ENCODE measurements at regions not wholly inside any gene's neighbourhood (a gene's known extent, or its start where the extent isn't known, plus 50 kb on each side); places are given as distances from the start of the nearest gene placed in this dataset.
A peak's percentile ranks its signal among the peaks of the same experiment; 100 is the strongest.
"Not testable (repeated sequence)": the region's sequence is repeated elsewhere in the genome, so short reads cannot be mapped to it uniquely, and the experiment has no call there.

GRCh38 chr4:184335520-184335919 is 117.8 kb upstream of the ENPP6 start:
- DNase-seq (ENCODE audit: low read depth): no peak

GRCh38 chr4:184333446-184333845 is 115.8 kb upstream of the ENPP6 start:
- DNase-seq (ENCODE audit: low read depth): not testable (repeated sequence)

GRCh38 chr4:184331268-184331995 is 113.8 kb upstream of the ENPP6 start:
- DNase-seq (ENCODE audit: low read depth): no peak

GRCh38 chr4:184330517-184331094 is 112.9 kb upstream of the ENPP6 start:
- not testable (repeated sequence) for DNase-seq (ENCODE audit: low read depth)

GRCh38 chr4:184329659-184330400 is 112.2 kb upstream of the ENPP6 start:
- DNase-seq (ENCODE audit: low read depth): peak; percentile 60

GRCh38 chr4:184329235-184329634 is 111.6 kb upstream of the ENPP6 start:
- DNase-seq (ENCODE audit: low read depth): no peak

- DNase-seq (ENCODE audit: low read depth): no peak
Observed at GRCh38 chr4:184328022-184328736, 110.5 kb upstream of the ENPP6 start.

- DNase-seq (ENCODE audit: low read depth): no peak
Observed at GRCh38 chr4:184324939-184325477, 107.3 kb upstream of the ENPP6 start.

GRCh38 chr4:184322328-184323025 is 104.8 kb upstream of the ENPP6 start:
- DNase-seq (ENCODE audit: low read depth): no peak

GRCh38 chr4:184320631-184321030 is 103.0 kb upstream of the ENPP6 start:
- DNase-seq (ENCODE audit: low read depth): no peak

- no peak for DNase-seq (ENCODE audit: low read depth)
Observed at GRCh38 chr4:184318852-184319251, 101.2 kb upstream of the ENPP6 start.

- DNase-seq (ENCODE audit: low read depth): peak; percentile 19
Observed at GRCh38 chr4:184317234-184317918, 99.7 kb upstream of the ENPP6 start.

GRCh38 chr4:184316821-184317220 is 99.1 kb upstream of the ENPP6 start:
- no peak for DNase-seq (ENCODE audit: low read depth)

GRCh38 chr4:184315675-184316359 is 98.1 kb upstream of the ENPP6 start:
- no peak for DNase-seq (ENCODE audit: low read depth)

GRCh38 chr4:184313702-184314659 is 96.3 kb upstream of the ENPP6 start:
- no peak for DNase-seq (ENCODE audit: low read depth)

GRCh38 chr4:184313058-184313581 is 95.4 kb upstream of the ENPP6 start:
- no peak for DNase-seq (ENCODE audit: low read depth)

- no peak for DNase-seq (ENCODE audit: low read depth)
Observed at GRCh38 chr4:184312126-184312525, 94.5 kb upstream of the ENPP6 start.

GRCh38 chr4:184310881-184311709 is 93.4 kb upstream of the ENPP6 start:
- no peak for DNase-seq (ENCODE audit: low read depth)
